Kidney epithelial cell (primary cell): ENCODE measurements at regions not wholly inside any gene's neighbourhood (a gene's known extent, or its start where the extent isn't known, plus 50 kb on each side); places are given as distances from the start of the nearest gene placed in this dataset.

Source experiments
- DNase-seq: peaks from one replicate; pipeline ENCODE4 v3.0.0-alpha.2; 2010; ENCODE audit warnings: low read depth
- H3K27me3 ChIP-seq: 2 replicates; pipeline ENCODE4 v1.6.0; 2011; ENCODE audit warnings: low read length; ENCODE audit not compliant: control insufficient read depth, insufficient read depth
- H3K36me3 ChIP-seq: 2 replicates; pipeline ENCODE4 v1.5.1; 2011; ENCODE audit warnings: low read length; ENCODE audit not compliant: control insufficient read depth, insufficient read depth
- H3K4me3 ChIP-seq: 2 replicates; pipeline ENCODE4 v1.5.1; 2011; ENCODE audit warnings: low read depth, mild to moderate bottlenecking, control low read depth, low read length
- CTCF ChIP-seq: IDR thresholded peaks from 2 replicates; pipeline ENCODE4 v1.5.1; 2011; ENCODE audit warnings: mild to moderate bottlenecking, moderate library complexity, low read length, control low read depth, inconsistent platforms; ENCODE audit not compliant: insufficient read depth, poor library complexity, severe bottlenecking

GRCh38 chr2:145691659-145692058 is 1171.7 kb upstream of the ZEB2 start:
- Histone ChIP-seq H3K36me3 (no peaks in the 10 kb centered on the region), H3K4me3 (no peak overlapping the region), H3K27me3 (no peaks in the 10 kb centered on the region)
- no peak for DNase-seq
- no peak for TF ChIP-seq CTCF

GRCh38 chr2:145690183-145690778 is 1170.4 kb upstream of the ZEB2 start:
- H3K27me3 ChIP-seq, result no peaks in the 10 kb centered on the region
- no peak for DNase-seq
- TF ChIP-seq CTCF, result no peak
- no peaks in the 10 kb centered on the region for H3K36me3 ChIP-seq
- H3K4me3 ChIP-seq, result no peak overlapping the region

- no peaks in the 10 kb centered on the region for H3K27me3 ChIP-seq
These were observed 1169.4 kb upstream of the ZEB2 start for GRCh38 chr2:145689277-145689676.

GRCh38 chr2:145688156-145688555 is 1168.2 kb upstream of the ZEB2 start:
- H3K36me3 ChIP-seq, result no peaks in the 10 kb centered on the region
- TF ChIP-seq CTCF, result no peak
- DNase-seq, result no peak
- no peaks in the 10 kb centered on the region for H3K27me3 ChIP-seq
- H3K4me3 ChIP-seq, result no peak overlapping the region

More at GRCh38 chr2:145689277-145689676, 1169.4 kb upstream of the ZEB2 start:
- Histone ChIP-seq H3K4me3 (no peak overlapping the region), H3K36me3 (no peaks in the 10 kb centered on the region)
- no peak for DNase-seq
- TF ChIP-seq CTCF, result no peak

- no peaks in the 10 kb centered on the region for H3K36me3 ChIP-seq
- no peak for DNase-seq
- no peak for TF ChIP-seq CTCF
- no peaks in the 10 kb centered on the region for H3K27me3 ChIP-seq
- no peak overlapping the region for H3K4me3 ChIP-seq
These were observed 1167.7 kb upstream of the ZEB2 start for GRCh38 chr2:145687442-145688134.

- H3K36me3 ChIP-seq, result no peaks in the 10 kb centered on the region
- no peak for DNase-seq
- no peak for TF ChIP-seq CTCF
- no peaks in the 10 kb centered on the region for H3K27me3 ChIP-seq
- H3K4me3 ChIP-seq, result no peak overlapping the region
These were observed 1165.6 kb upstream of the ZEB2 start for GRCh38 chr2:145685383-145686050.
